Endodermal cell (in vitro differentiated cells): ENCODE measurements at regions not wholly inside any gene's neighbourhood (a gene's known extent, or its start where the extent isn't known, plus 50 kb on each side); places are given as distances from the start of the nearest gene placed in this dataset.

Source experiments
- DNase-seq: peaks from one replicate; pipeline ENCODE4 v3.0.0-alpha.2; 2017
- H3K27ac ChIP-seq: 2 replicates; pipeline ENCODE4 v1.5.1; 2013; ENCODE audit warnings: mild to moderate bottlenecking, low read depth, low read length, moderate library complexity
- H3K27me3 ChIP-seq: 2 replicates; pipeline ENCODE4 v1.6.1; 2013; ENCODE audit warnings: mild to moderate bottlenecking, low read length, moderate library complexity; ENCODE audit not compliant: insufficient read depth, control insufficient read depth, poor library complexity, severe bottlenecking
- H3K36me3 ChIP-seq: 2 replicates; pipeline ENCODE4 v1.7.0; 2013; ENCODE audit warnings: mild to moderate bottlenecking, low read length, moderate library complexity; ENCODE audit not compliant: control insufficient read depth, insufficient read depth
- H3K4me1 ChIP-seq: one replicate; pipeline ENCODE4 v1.7.0; 2013; ENCODE audit warnings: low read length; ENCODE audit not compliant: control insufficient read depth, insufficient read depth
- H3K4me3 ChIP-seq: 2 replicates; pipeline ENCODE4 v1.5.1; 2013; ENCODE audit warnings: mild to moderate bottlenecking, low read length, moderate library complexity
- H3K9ac ChIP-seq: 2 replicates; pipeline ENCODE4 v1.6.1; 2013; ENCODE audit warnings: mild to moderate bottlenecking, low read length, moderate library complexity; ENCODE audit not compliant: poor library complexity, severe bottlenecking; ENCODE audit errors: extremely low read depth
- H3K9me3 ChIP-seq: 2 replicates; pipeline ENCODE4 v1.6.1; 2013; ENCODE audit warnings: mild to moderate bottlenecking, low read length, moderate library complexity; ENCODE audit not compliant: control insufficient read depth
- H3K27ac Mint-ChIP-seq: 2 replicates; pipeline ENCODE4 v1.8.0; 2020; ENCODE audit warnings: mixed read lengths
- H3K27me3 Mint-ChIP-seq: 2 replicates; pipeline ENCODE4 v1.8.0; 2021; ENCODE audit warnings: mild to moderate bottlenecking, mixed read lengths; ENCODE audit not compliant: insufficient read depth
- H3K36me3 Mint-ChIP-seq: 2 replicates; pipeline ENCODE4 v1.8.0; 2020; ENCODE audit warnings: low read depth, mixed read lengths
- H3K4me1 Mint-ChIP-seq: 2 replicates; pipeline ENCODE4 v1.8.0; 2020; ENCODE audit warnings: mixed read lengths
- H3K4me3 Mint-ChIP-seq: 2 replicates; pipeline ENCODE4 v1.8.0; 2020; ENCODE audit warnings: mild to moderate bottlenecking, moderate library complexity, mixed read lengths
- H3K9me3 Mint-ChIP-seq: 2 replicates; pipeline ENCODE4 v1.8.0; 2020; ENCODE audit warnings: mild to moderate bottlenecking, mixed read lengths
- WGBS, 2 experiments: methylation state at CpG; one replicate each; pipeline versions ENCODE4 v1.1.5 to v1.1.7; 2013; ENCODE audit warnings: missing lambda C conversion rate in 2 of 2, mixed read lengths in 1 of 2; ENCODE audit not compliant: insufficient coverage in 1 of 2, insufficient read length in 1 of 2; 5-methylcytosine and 5-hydroxymethylcytosine counted together
- TF ChIP-seq, protein P1 (sequence below): fragments of 200-600 bp; sonication (generic); conservative IDR thresholded peaks from 2 replicates; pipeline ENCODE4 v1.5.0; 2021; ENCODE audit warnings: antibody characterized with exemption, mild to moderate bottlenecking

DNA sequence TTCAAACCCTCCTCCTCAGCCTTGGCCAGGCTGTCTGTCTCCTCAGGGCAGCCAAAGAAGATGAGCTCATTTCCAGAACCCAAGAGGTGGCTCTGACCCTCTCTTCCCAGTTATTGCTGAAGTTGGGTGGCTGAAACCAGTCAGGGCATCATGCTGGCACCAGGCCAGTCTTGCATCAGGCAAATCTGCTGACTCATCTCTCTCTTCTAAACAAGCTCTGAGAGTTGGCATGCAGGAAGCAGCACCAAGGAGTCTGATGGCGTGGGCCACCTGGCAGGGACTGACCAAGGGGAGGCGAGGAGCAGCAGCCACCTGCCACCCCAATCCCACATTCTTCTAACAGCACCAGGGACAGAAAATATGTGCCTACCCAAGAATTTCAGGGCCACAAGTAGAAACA, 104.8 kb upstream of the ATP1A1 start:
- Mint-ChIP-seq H3K27me3 (no peaks in the 10 kb centered on the region), H3K36me3 (no peaks in the 10 kb centered on the region), H3K27ac (no peak overlapping the region), H3K4me1 (peaks cover 36% of the 10 kb centered on the region), H3K4me3 (no peak overlapping the region), H3K9me3 (no peaks in the 10 kb centered on the region)
- DNase-seq: no peak
- H3K4me3 ChIP-seq: no peak overlapping the region
- H3K36me3 ChIP-seq: no peaks in the 10 kb centered on the region
- H3K27me3 ChIP-seq: no peaks in the 10 kb centered on the region
- H3K9me3 ChIP-seq: no peaks in the 10 kb centered on the region
- 94 to 100% methylated on average over 1 to 2 of the region's 2 CpGs for WGBS, 2 experiments
- H3K27ac ChIP-seq: no peak overlapping the region
- TF ChIP-seq, protein P1, sequence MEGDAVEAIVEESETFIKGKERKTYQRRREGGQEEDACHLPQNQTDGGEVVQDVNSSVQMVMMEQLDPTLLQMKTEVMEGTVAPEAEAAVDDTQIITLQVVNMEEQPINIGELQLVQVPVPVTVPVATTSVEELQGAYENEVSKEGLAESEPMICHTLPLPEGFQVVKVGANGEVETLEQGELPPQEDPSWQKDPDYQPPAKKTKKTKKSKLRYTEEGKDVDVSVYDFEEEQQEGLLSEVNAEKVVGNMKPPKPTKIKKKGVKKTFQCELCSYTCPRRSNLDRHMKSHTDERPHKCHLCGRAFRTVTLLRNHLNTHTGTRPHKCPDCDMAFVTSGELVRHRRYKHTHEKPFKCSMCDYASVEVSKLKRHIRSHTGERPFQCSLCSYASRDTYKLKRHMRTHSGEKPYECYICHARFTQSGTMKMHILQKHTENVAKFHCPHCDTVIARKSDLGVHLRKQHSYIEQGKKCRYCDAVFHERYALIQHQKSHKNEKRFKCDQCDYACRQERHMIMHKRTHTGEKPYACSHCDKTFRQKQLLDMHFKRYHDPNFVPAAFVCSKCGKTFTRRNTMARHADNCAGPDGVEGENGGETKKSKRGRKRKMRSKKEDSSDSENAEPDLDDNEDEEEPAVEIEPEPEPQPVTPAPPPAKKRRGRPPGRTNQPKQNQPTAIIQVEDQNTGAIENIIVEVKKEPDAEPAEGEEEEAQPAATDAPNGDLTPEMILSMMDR: no peak
- peaks cover 23% of the 10 kb centered on the region for H3K4me1 ChIP-seq
- no peak overlapping the region for H3K9ac ChIP-seq

DNA sequence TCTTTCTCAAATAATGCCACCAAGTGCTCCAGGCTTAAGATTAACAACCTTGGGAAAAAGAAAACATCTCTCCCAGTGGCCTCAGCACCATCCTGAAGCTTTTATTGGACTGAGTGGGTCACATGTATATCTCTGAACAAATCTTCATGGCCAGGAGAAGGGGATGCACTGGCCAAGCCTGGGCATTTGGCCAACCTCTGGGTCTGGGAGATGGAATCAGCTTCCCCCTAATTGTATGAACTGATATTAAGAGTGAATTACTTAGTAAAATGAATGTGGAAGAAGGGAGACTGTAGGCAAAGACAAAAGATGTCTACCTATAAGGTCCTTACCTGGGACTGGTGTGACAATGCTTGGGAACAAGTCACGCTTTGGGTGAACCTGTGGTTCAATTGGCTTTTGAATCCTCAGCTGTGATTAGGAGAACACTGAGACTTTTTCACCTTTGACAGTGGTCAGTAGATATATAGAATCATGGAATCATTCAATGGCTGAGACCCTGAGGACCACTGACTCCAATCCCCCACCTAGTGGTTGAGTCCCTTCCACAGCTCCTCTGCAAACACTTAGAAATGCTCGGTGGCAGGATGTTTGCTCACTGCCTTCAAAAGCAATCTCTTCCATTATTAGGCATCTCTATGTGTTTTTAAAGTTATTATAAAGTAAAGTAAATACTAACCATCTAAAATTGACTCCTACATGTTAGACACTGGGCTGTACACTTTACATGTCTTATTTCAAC, 102.6 kb upstream of the ATP1A1 start:
- Histone ChIP-seq H3K27ac (no peak overlapping the region), H3K27me3 (no peaks in the 10 kb centered on the region), H3K9ac (no peak overlapping the region), H3K36me3 (no peaks in the 10 kb centered on the region), H3K4me3 (no peak overlapping the region), H3K9me3 (no peaks in the 10 kb centered on the region), H3K4me1 (peaks cover 20% of the 10 kb centered on the region)
- TF ChIP-seq, protein P1: peak; percentile 72
- Mint-ChIP-seq H3K9me3 (no peaks in the 10 kb centered on the region), H3K27me3 (no peaks in the 10 kb centered on the region), H3K36me3 (no peaks in the 10 kb centered on the region), H3K4me1 (peaks cover 25% of the 10 kb centered on the region), H3K27ac (no peak overlapping the region), H3K4me3 (no peak overlapping the region)
- no peak for DNase-seq
- WGBS, 2 experiments: 83 to 100% methylated on average over 1 to 2 of the region's 2 CpGs

DNA sequence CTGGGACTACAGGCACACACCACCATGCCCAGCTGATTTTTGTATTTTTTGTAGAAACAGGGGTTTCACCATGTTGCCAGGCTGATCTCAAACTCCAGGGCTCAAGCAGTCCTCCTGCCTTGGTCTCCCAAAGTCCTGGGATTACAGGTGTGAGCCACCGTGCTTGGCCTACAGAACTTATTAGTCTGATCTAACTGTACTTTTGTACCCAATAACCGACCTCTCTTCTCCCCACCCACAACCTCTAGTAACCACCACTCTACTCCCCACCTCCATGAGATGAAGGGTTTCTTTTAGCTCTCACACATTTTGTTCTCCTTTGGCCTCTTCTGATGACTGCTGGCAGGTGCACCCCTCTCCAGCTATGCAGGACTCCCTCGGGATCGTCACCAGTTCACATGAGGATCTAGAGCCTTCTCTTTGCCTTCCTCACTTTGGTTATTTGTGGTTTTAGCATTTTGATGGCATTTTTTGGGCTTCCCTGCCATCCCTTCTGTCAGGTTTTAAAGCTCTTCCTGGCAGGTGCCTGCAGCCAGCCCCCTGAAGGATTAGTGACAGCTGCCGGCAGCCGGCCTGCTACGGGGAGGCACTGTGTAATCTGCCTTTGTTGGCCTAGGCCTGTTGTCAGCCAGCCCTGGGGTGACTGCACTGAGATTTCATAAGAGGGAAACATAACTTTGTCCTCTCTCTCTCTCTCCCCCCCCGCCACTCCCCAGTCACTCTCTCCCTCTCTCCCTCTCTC, 99.8 kb upstream of the ATP1A1 start:
- no peak overlapping the region for H3K9ac ChIP-seq
- no peaks in the 10 kb centered on the region for H3K27me3 ChIP-seq
- no peak overlapping the region for H3K27ac ChIP-seq
- no peak for DNase-seq
- no peaks in the 10 kb centered on the region for H3K36me3 ChIP-seq
- Mint-ChIP-seq H3K36me3 (no peaks in the 10 kb centered on the region), H3K27ac (no peak overlapping the region), H3K4me3 (no peak overlapping the region), H3K27me3 (no peaks in the 10 kb centered on the region), H3K9me3 (no peaks in the 10 kb centered on the region), H3K4me1 (peaks cover 3% of the 10 kb centered on the region)
- WGBS, 2 experiments: 72 to 79% methylated on average over 5 to 8 of the region's 8 CpGs
- TF ChIP-seq, protein P1: no peak
- no peaks in the 10 kb centered on the region for H3K9me3 ChIP-seq
- no peak overlapping the region for H3K4me3 ChIP-seq
- H3K4me1 ChIP-seq: peaks cover 2% of the 10 kb centered on the region
